ENCODE measurements at regions not wholly inside any gene's neighbourhood (a gene's known extent, or its start where the extent isn't known, plus 50 kb on each side); places are given as distances from the start of the nearest gene placed in this dataset.

DNA sequence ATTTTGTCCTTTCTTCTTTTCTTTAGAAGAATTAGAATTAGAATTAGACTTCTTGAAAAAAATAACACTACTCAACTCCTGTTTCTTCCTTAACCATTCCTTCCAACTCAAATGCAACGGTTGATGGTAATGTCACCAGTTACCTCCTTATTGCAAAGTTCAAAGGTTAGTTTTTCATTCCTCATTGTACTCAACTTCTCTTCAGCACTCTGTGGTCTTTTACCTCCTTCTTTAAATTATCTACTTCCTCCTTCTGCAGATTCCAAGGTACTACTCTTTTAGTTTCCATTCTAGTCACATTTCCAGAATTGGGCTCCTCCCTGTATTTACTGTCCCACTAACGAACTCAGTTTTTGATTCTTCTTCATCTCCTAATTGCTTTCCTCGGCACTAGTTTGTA, 700.7 kb downstream of the SATB2 start (continued):
- TF ChIP-seq, protein P1, sequence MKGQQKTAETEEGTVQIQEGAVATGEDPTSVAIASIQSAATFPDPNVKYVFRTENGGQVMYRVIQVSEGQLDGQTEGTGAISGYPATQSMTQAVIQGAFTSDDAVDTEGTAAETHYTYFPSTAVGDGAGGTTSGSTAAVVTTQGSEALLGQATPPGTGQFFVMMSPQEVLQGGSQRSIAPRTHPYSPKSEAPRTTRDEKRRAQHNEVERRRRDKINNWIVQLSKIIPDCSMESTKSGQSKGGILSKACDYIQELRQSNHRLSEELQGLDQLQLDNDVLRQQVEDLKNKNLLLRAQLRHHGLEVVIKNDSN (CRISPR knock-in tag; IDR thresholded peaks at IDR 0.05), result no peak
- TF ChIP-seq ZNF396 (CRISPR knock-in tag; IDR thresholded peaks at IDR 0.05; ENCODE audit: borderline replicate concordance), result no peak

DNA sequence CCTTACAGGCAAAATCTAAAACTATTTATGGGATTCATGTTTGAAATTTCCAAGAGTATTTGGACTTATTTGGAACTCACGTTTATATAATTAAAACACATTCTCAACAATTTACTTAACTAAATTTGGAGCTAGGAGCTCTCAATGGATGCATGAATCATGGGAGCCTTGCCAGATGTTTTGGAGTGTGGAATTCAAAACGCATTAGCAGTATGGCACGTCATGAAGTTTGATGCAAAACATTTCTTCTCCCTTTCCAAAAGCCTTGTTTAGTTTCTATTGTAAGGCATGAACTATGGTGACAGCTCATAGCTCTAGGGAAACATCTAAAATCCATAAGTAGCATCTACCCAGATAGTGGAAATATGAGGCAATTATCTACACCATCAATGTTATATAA, 701.6 kb downstream of the SATB2 start:
- H3K27me3 Mint-ChIP-seq (ENCODE audit: low read depth), result no peaks in the 10 kb centered on the region
- TF ChIP-seq, protein P2, sequence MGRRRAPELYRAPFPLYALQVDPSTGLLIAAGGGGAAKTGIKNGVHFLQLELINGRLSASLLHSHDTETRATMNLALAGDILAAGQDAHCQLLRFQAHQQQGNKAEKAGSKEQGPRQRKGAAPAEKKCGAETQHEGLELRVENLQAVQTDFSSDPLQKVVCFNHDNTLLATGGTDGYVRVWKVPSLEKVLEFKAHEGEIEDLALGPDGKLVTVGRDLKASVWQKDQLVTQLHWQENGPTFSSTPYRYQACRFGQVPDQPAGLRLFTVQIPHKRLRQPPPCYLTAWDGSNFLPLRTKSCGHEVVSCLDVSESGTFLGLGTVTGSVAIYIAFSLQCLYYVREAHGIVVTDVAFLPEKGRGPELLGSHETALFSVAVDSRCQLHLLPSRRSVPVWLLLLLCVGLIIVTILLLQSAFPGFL (CRISPR knock-in tag; IDR thresholded peaks at IDR 0.05; ENCODE audit: borderline replicate concordance), result no peak
- TF ChIP-seq FOXK1 (CRISPR knock-in tag; IDR thresholded peaks at IDR 0.05) (no peak), EMX1 (CRISPR knock-in tag; IDR thresholded peaks at IDR 0.05) (no peak), ZBTB21 (CRISPR knock-in tag; IDR thresholded peaks at IDR 0.05; ENCODE audit: borderline replicate concordance) (no peak), TEAD1 (CRISPR knock-in tag; IDR thresholded peaks at IDR 0.05) (no peak), CBFB (CRISPR knock-in tag; IDR thresholded peaks at IDR 0.05; ENCODE audit: low read depth) (no peak), ZMAT4 (CRISPR knock-in tag; IDR thresholded peaks at IDR 0.05) (no peak), ELF4 (CRISPR knock-in tag; IDR thresholded peaks at IDR 0.05; ENCODE audit: low read depth) (no peak), FOXP1 (CRISPR knock-in tag; IDR thresholded peaks at IDR 0.05; ENCODE audit: borderline replicate concordance) (no peak), ZNF232 (CRISPR knock-in tag; IDR thresholded peaks at IDR 0.05) (no peak), ZNF121 (CRISPR knock-in tag; IDR thresholded peaks at IDR 0.05) (no peak), ETV6 (CRISPR knock-in tag; IDR thresholded peaks at IDR 0.05) (no peak), RELA (CRISPR knock-in tag; IDR thresholded peaks at IDR 0.05; ENCODE audit: borderline replicate concordance) (no peak), SOX15 (CRISPR knock-in tag; IDR thresholded peaks at IDR 0.05) (no peak)
- TF ChIP-seq, protein P3, sequence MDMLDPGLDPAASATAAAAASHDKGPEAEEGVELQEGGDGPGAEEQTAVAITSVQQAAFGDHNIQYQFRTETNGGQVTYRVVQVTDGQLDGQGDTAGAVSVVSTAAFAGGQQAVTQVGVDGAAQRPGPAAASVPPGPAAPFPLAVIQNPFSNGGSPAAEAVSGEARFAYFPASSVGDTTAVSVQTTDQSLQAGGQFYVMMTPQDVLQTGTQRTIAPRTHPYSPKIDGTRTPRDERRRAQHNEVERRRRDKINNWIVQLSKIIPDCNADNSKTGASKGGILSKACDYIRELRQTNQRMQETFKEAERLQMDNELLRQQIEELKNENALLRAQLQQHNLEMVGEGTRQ (CRISPR knock-in tag; IDR thresholded peaks at IDR 0.05), result no peak
- TF ChIP-seq, protein P4, sequence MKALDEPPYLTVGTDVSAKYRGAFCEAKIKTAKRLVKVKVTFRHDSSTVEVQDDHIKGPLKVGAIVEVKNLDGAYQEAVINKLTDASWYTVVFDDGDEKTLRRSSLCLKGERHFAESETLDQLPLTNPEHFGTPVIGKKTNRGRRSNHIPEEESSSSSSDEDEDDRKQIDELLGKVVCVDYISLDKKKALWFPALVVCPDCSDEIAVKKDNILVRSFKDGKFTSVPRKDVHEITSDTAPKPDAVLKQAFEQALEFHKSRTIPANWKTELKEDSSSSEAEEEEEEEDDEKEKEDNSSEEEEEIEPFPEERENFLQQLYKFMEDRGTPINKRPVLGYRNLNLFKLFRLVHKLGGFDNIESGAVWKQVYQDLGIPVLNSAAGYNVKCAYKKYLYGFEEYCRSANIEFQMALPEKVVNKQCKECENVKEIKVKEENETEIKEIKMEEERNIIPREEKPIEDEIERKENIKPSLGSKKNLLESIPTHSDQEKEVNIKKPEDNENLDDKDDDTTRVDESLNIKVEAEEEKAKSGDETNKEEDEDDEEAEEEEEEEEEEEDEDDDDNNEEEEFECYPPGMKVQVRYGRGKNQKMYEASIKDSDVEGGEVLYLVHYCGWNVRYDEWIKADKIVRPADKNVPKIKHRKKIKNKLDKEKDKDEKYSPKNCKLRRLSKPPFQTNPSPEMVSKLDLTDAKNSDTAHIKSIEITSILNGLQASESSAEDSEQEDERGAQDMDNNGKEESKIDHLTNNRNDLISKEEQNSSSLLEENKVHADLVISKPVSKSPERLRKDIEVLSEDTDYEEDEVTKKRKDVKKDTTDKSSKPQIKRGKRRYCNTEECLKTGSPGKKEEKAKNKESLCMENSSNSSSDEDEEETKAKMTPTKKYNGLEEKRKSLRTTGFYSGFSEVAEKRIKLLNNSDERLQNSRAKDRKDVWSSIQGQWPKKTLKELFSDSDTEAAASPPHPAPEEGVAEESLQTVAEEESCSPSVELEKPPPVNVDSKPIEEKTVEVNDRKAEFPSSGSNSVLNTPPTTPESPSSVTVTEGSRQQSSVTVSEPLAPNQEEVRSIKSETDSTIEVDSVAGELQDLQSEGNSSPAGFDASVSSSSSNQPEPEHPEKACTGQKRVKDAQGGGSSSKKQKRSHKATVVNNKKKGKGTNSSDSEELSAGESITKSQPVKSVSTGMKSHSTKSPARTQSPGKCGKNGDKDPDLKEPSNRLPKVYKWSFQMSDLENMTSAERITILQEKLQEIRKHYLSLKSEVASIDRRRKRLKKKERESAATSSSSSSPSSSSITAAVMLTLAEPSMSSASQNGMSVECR (CRISPR knock-in tag; IDR thresholded peaks at IDR 0.05; ENCODE audit: borderline replicate concordance), result no peak
- TF ChIP-seq, protein P5, sequence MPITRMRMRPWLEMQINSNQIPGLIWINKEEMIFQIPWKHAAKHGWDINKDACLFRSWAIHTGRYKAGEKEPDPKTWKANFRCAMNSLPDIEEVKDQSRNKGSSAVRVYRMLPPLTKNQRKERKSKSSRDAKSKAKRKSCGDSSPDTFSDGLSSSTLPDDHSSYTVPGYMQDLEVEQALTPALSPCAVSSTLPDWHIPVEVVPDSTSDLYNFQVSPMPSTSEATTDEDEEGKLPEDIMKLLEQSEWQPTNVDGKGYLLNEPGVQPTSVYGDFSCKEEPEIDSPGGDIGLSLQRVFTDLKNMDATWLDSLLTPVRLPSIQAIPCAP (CRISPR knock-in tag; IDR thresholded peaks at IDR 0.05), result no peak
- TF ChIP-seq, protein P1 (CRISPR knock-in tag; IDR thresholded peaks at IDR 0.05), result no peak
- TF ChIP-seq, protein P6, sequence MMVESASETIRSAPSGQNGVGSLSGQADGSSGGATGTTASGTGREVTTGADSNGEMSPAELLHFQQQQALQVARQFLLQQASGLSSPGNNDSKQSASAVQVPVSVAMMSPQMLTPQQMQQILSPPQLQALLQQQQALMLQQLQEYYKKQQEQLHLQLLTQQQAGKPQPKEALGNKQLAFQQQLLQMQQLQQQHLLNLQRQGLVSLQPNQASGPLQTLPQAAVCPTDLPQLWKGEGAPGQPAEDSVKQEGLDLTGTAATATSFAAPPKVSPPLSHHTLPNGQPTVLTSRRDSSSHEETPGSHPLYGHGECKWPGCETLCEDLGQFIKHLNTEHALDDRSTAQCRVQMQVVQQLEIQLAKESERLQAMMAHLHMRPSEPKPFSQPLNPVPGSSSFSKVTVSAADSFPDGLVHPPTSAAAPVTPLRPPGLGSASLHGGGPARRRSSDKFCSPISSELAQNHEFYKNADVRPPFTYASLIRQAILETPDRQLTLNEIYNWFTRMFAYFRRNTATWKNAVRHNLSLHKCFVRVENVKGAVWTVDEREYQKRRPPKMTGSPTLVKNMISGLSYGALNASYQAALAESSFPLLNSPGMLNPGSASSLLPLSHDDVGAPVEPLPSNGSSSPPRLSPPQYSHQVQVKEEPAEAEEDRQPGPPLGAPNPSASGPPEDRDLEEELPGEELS (CRISPR knock-in tag; IDR thresholded peaks at IDR 0.05), result no peak
- H3K36me3 Mint-ChIP-seq, result no peaks in the 10 kb centered on the region
- DNase-seq (ENCODE audit: low spot score) (no peak), ATAC-seq (no peak)
- peaks cover 6% of the 10 kb centered on the region; the same call in 1 of the 2 replicates for H3K4me1 Mint-ChIP-seq
- no peaks in the 10 kb centered on the region for H3K9me3 Mint-ChIP-seq
- H3K4me3 Mint-ChIP-seq, result no peak overlapping the region
- ChIA-PET POLR2A (no interaction called here), CTCF (no interaction called here)
- no peak overlapping the region for H3K27ac Mint-ChIP-seq

Measured in WTC11 (cell line).